ENCODE measurements at regions not wholly inside any gene's neighbourhood (a gene's known extent, or its start where the extent isn't known, plus 50 kb on each side); places are given as distances from the start of the nearest gene placed in this dataset.

GRCh38 chr2:195498176-195498575 lies 158.8 kb upstream of the SLC39A10 start:
- Histone ChIP-seq H3K79me2 (ENCODE audit: insufficient read depth, low read length) (no peaks in the 10 kb centered on the region), H3K9ac (ENCODE audit: low read depth, low read length, poor library complexity, severe bottlenecking) (no peak overlapping the region)

GRCh38 chr2:195496991-195497390 lies 160.0 kb upstream of the SLC39A10 start:
- no peaks in the 10 kb centered on the region for H3K9me3 ChIP-seq (ENCODE audit: insufficient read depth, low read depth, low read length)
- H4K20me1 ChIP-seq (ENCODE audit: insufficient read depth, low read length, poor library complexity, severe bottlenecking): no peaks in the 10 kb centered on the region
- no peak overlapping the region for H3K4me2 ChIP-seq (ENCODE audit: low read depth, low read length, poor library complexity, severe bottlenecking)
- H3K79me2 ChIP-seq (ENCODE audit: insufficient read depth, low read length): no peaks in the 10 kb centered on the region
- no peak overlapping the region for H2AFZ ChIP-seq (ENCODE audit: low read length)
- no peaks in the 10 kb centered on the region for H3K27me3 ChIP-seq (ENCODE audit: insufficient read depth, low read length, poor library complexity, severe bottlenecking)
- H3K9ac ChIP-seq (ENCODE audit: low read depth, low read length, poor library complexity, severe bottlenecking): no peak overlapping the region
- no peaks in the 10 kb centered on the region for H3K36me3 ChIP-seq (ENCODE audit: insufficient read depth, low read length)
- no peaks in the 10 kb centered on the region for H3K9me2 ChIP-seq (replicated peaks; ENCODE audit: low read depth, low read length)
- no peak overlapping the region for H3K4me3 ChIP-seq (ENCODE audit: low read length, poor library complexity, severe bottlenecking)
- H3F3A ChIP-seq (ENCODE audit: low read depth): no peaks in the 10 kb centered on the region
- peaks cover 45% of the 10 kb centered on the region for H3K4me1 ChIP-seq (ENCODE audit: insufficient read depth, low read length, poor library complexity, severe bottlenecking)
- no peak for TF ChIP-seq EZH2phosphoT487 (IDR thresholded peaks at IDR 0.05; ENCODE audit: borderline replicate concordance)
- no peak for TF ChIP-seq CTCF (conservative IDR thresholded peaks at IDR 0.05; ENCODE audit: low read length)

More at GRCh38 chr2:195498176-195498575, 158.8 kb upstream of the SLC39A10 start:
- Histone ChIP-seq H3K4me2 (ENCODE audit: low read depth, low read length, poor library complexity, severe bottlenecking) (no peak overlapping the region), H3K4me3 (ENCODE audit: low read length, poor library complexity, severe bottlenecking) (no peak overlapping the region), H3K27me3 (ENCODE audit: insufficient read depth, low read length, poor library complexity, severe bottlenecking) (no peaks in the 10 kb centered on the region), H4K20me1 (ENCODE audit: insufficient read depth, low read length, poor library complexity, severe bottlenecking) (no peaks in the 10 kb centered on the region), H3F3A (ENCODE audit: low read depth) (no peaks in the 10 kb centered on the region), H3K4me1 (ENCODE audit: insufficient read depth, low read length, poor library complexity, severe bottlenecking) (peaks cover 40% of the 10 kb centered on the region), H3K36me3 (ENCODE audit: insufficient read depth, low read length) (no peaks in the 10 kb centered on the region), H3K9me2 (replicated peaks; ENCODE audit: low read depth, low read length) (no peaks in the 10 kb centered on the region), H2AFZ (ENCODE audit: low read length) (no peak overlapping the region), H3K9me3 (ENCODE audit: insufficient read depth, low read depth, low read length) (no peaks in the 10 kb centered on the region)
- no peak for TF ChIP-seq EZH2phosphoT487 (IDR thresholded peaks at IDR 0.05; ENCODE audit: borderline replicate concordance)
- peak; percentile 77 for TF ChIP-seq CTCF (conservative IDR thresholded peaks at IDR 0.05; ENCODE audit: low read length)

- H4K20me1 ChIP-seq (ENCODE audit: insufficient read depth, low read length, poor library complexity, severe bottlenecking): no peaks in the 10 kb centered on the region
- peak overlapping the region; percentile 34 for H3K9ac ChIP-seq (ENCODE audit: low read depth, low read length, poor library complexity, severe bottlenecking)
- peaks cover 55% of the 10 kb centered on the region for H3K4me1 ChIP-seq (ENCODE audit: insufficient read depth, low read length, poor library complexity, severe bottlenecking)
- H2AFZ ChIP-seq (ENCODE audit: low read length): no peak overlapping the region
- H3K36me3 ChIP-seq (ENCODE audit: insufficient read depth, low read length): no peaks in the 10 kb centered on the region
- H3K9me3 ChIP-seq (ENCODE audit: insufficient read depth, low read depth, low read length): no peaks in the 10 kb centered on the region
- H3K79me2 ChIP-seq (ENCODE audit: insufficient read depth, low read length): no peaks in the 10 kb centered on the region
- TF ChIP-seq CTCF (conservative IDR thresholded peaks at IDR 0.05; ENCODE audit: low read length) (no peak), EZH2phosphoT487 (IDR thresholded peaks at IDR 0.05; ENCODE audit: borderline replicate concordance) (no peak)
- no peak overlapping the region for H3K4me3 ChIP-seq (ENCODE audit: low read length, poor library complexity, severe bottlenecking)
- H3K4me2 ChIP-seq (ENCODE audit: low read depth, low read length, poor library complexity, severe bottlenecking): peak overlapping the region; percentile 46
- H3K9me2 ChIP-seq (replicated peaks; ENCODE audit: low read depth, low read length): no peaks in the 10 kb centered on the region
- no peaks in the 10 kb centered on the region for H3F3A ChIP-seq (ENCODE audit: low read depth)
- H3K27me3 ChIP-seq (ENCODE audit: insufficient read depth, low read length, poor library complexity, severe bottlenecking): no peaks in the 10 kb centered on the region
Measured at GRCh38 chr2:195495966-195496365, 161.1 kb upstream of the SLC39A10 start.
